Type B pancreatic cell (in vitro differentiated cells): ENCODE measurements at regions not wholly inside any gene's neighbourhood (a gene's known extent, or its start where the extent isn't known, plus 50 kb on each side); places are given as distances from the start of the nearest gene placed in this dataset.

Experiments
- DNase-seq: peaks from one replicate; pipeline ENCODE4 v3.0.0; 2021; ENCODE audit warnings: mixed read lengths; ENCODE audit not compliant: unreplicated experiment; ENCODE audit errors: extremely low spot score
- H3K27ac Mint-ChIP-seq: 2 replicates; pipeline ENCODE4 v1.8.0; 2021; ENCODE audit warnings: mild to moderate bottlenecking, mixed read lengths
- H3K27me3 Mint-ChIP-seq: 2 replicates; pipeline ENCODE4 v1.8.0; 2021; ENCODE audit warnings: mixed read lengths
- H3K36me3 Mint-ChIP-seq: 2 replicates; pipeline ENCODE4 v1.8.0; 2021; ENCODE audit warnings: mixed read lengths
- H3K4me1 Mint-ChIP-seq: one replicate; pipeline ENCODE4 v1.8.0; 2021; ENCODE audit warnings: mixed read lengths; ENCODE audit not compliant: unreplicated experiment
- H3K4me3 Mint-ChIP-seq: 2 replicates; pipeline ENCODE4 v1.8.0; 2021; ENCODE audit warnings: mild to moderate bottlenecking, mixed read lengths
- H3K9me3 Mint-ChIP-seq: 2 replicates; pipeline ENCODE4 v1.8.0; 2021; ENCODE audit warnings: mixed read lengths
- CTCF ChIP-seq: fragments of 200-600 bp; sonication (generic); conservative IDR thresholded peaks from 2 replicates; pipeline ENCODE4 v1.5.0; 2021; ENCODE audit warnings: antibody characterized with exemption, mild to moderate bottlenecking

DNA sequence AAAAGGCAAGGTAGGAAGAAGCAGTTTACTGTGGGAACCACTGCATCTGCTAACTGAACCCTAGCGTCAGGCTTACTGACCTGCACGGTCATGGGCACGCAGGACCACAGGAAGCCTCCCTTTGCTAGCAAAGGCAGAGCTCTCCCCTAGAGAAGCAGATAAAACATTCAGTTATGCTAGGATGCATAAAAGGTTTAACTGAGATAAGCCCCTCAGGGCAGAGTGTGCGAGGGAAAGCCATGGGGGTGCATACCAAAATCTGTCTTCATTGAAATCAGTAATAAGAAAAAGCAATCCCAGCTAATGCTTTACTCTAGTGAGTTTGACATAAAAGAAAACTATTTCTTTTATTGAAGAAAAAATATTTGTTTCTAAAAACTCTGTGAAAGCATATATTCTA lies 2403.7 kb upstream of the C9orf72 start:
- no peak for DNase-seq
- H3K9me3 Mint-ChIP-seq, result no peaks in the 10 kb centered on the region
- no peaks in the 10 kb centered on the region for H3K27me3 Mint-ChIP-seq
- no peaks in the 10 kb centered on the region for H3K36me3 Mint-ChIP-seq
- no peaks in the 10 kb centered on the region for H3K4me1 Mint-ChIP-seq
- H3K27ac Mint-ChIP-seq, result no peak overlapping the region
- no peak for TF ChIP-seq CTCF
- H3K4me3 Mint-ChIP-seq, result no peak overlapping the region

DNA sequence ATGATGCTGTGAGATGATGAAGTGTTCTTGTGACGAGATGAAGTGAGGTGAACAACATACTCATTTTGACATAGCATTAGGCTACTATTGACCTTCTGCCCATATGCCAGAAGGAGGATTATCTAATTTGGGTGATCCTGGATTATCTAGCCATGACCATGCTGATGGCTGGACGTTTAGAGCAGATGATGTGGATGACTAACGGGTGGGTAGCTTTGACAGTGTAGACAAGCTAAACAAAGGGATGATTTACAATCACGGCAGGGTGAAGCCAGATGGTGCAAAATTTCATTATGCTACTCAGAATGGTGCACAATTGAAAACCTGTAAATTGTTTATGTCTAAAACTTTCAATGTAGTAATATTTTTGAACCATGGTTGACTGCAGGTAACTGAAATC lies 2403.4 kb upstream of the ACO1 start:
- Mint-ChIP-seq H3K9me3 (no peaks in the 10 kb centered on the region), H3K4me3 (no peak overlapping the region), H3K27me3 (no peaks in the 10 kb centered on the region), H3K36me3 (no peaks in the 10 kb centered on the region), H3K27ac (no peak overlapping the region), H3K4me1 (no peaks in the 10 kb centered on the region)
- TF ChIP-seq CTCF, result no peak
- DNase-seq, result no peak

DNA sequence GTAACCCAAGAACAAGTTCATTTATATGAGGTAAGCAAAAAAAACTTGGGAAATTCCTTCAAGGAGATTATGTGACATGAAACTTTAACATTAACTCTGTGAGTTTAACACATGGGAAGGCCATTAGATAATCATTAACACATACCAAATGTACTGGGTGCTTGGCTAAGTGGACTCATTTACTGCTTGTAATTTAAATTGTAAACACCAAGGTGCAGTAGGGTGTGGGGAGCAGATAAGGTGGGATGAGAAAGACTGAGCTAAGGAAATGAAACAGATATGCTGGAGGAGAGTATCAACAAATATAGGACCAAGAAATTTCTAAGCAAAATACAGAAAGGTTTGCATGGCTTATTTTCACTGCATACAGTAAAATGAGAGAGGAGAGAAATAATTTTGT lies 2384.8 kb upstream of the ACO1 start:
- Mint-ChIP-seq H3K4me3 (no peak overlapping the region), H3K9me3 (peaks cover 5% of the 10 kb centered on the region), H3K27ac (no peak overlapping the region), H3K4me1 (no peaks in the 10 kb centered on the region), H3K36me3 (no peaks in the 10 kb centered on the region), H3K27me3 (no peaks in the 10 kb centered on the region)
- DNase-seq, result no peak
- no peak for TF ChIP-seq CTCF

DNA sequence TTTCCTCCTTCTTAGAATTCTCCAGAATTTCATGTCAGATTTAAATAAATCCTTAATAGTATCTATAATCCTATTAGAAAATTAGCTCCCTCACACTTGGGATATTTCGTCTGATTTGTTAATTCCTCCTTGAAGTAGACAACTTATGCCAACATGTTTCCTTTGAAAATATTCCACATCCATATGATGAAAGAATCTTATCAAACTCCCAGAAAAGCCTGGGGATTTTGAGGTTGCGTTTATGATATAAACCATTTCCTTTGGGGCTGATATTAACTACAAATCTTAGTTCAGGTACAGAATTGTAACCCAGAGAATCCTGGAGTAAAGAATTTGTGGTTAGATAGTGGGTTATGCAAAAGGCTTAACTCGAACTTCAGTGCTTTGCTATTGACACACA lies 2373.8 kb upstream of the ACO1 start:
- no peak for DNase-seq
- Mint-ChIP-seq H3K4me1 (no peaks in the 10 kb centered on the region), H3K27ac (no peak overlapping the region), H3K9me3 (no peaks in the 10 kb centered on the region), H3K36me3 (no peaks in the 10 kb centered on the region), H3K4me3 (no peak overlapping the region), H3K27me3 (no peaks in the 10 kb centered on the region)
- TF ChIP-seq CTCF, result no peak

DNA sequence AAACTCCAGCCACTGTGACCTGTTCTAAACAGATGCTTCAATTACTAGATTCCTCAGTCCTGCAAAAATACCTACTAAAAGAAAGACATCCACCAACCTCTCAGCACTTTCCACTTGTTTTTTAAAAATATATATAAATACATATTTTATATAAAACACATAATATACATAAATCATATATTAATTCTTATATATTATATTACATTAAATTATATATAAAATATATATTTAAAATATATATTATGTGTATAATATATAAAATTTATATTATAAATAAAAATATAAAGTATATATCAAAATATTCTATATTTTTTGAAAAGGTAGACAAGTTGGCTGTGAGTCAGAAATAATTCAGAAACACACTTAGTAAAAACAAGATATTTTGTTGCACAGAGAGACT lies 2371.8 kb upstream of the ACO1 start:
- Mint-ChIP-seq H3K4me1 (no peaks in the 10 kb centered on the region), H3K4me3 (no peak overlapping the region), H3K27ac (no peak overlapping the region), H3K36me3 (no peaks in the 10 kb centered on the region), H3K9me3 (no peaks in the 10 kb centered on the region), H3K27me3 (no peaks in the 10 kb centered on the region)
- no peak for TF ChIP-seq CTCF
- DNase-seq, result no peak

DNA sequence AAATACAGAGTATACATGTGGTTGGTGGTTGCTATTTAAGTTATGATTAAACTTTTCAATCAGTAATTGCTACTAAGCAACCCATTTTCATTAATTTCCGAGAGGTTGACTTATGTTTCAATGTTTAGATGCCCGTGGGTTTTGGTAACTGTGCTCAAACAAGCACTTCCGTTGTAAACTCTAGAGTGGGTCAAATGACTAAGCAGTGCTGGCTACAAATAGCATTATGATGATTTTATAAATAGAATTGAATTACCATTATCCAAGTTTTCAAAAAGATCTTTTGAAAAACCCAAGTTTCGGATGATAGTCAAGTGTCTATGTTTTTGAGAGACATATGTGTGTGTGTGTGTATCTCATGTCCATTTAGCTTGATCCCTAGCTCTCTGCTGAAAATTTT lies 2369.4 kb upstream of the ACO1 start:
- H3K4me3 Mint-ChIP-seq, result no peak overlapping the region
- H3K9me3 Mint-ChIP-seq, result no peaks in the 10 kb centered on the region
- no peak for DNase-seq
- no peak overlapping the region for H3K27ac Mint-ChIP-seq
- no peaks in the 10 kb centered on the region for H3K4me1 Mint-ChIP-seq
- no peaks in the 10 kb centered on the region for H3K27me3 Mint-ChIP-seq
- no peak for TF ChIP-seq CTCF
- no peaks in the 10 kb centered on the region for H3K36me3 Mint-ChIP-seq
